Mesendoderm (in vitro differentiated cells): ENCODE measurements at regions not wholly inside any gene's neighbourhood (a gene's known extent, or its start where the extent isn't known, plus 50 kb on each side); places are given as distances from the start of the nearest gene placed in this dataset.
A peak's percentile ranks its signal among the peaks of the same experiment; 100 is the strongest.
"Not testable (repeated sequence)": the region's sequence is repeated elsewhere in the genome, so short reads cannot be mapped to it uniquely, and the experiment has no call there.

ENCODE experiments used
- DNase-seq: peaks from one replicate; pipeline ENCODE4 v3.0.0; 2013
- H2AK5ac ChIP-seq: 2 replicates; pipeline ENCODE4 v1.6.1; 2013; ENCODE audit warnings: low read length, inconsistent platforms
- H2BK120ac ChIP-seq: 2 replicates; pipeline ENCODE4 v1.6.1; 2013; ENCODE audit warnings: low read depth, mild to moderate bottlenecking, low read length, moderate library complexity, mixed read lengths
- H2BK15ac ChIP-seq: replicated peaks from 2 replicates; pipeline ENCODE4 v1.6.1; 2013; ENCODE audit warnings: low read depth, mild to moderate bottlenecking, moderate library complexity
- H2BK5ac ChIP-seq: 2 replicates; pipeline ENCODE4 v1.6.1; 2013; ENCODE audit warnings: low read length, inconsistent platforms
- H3K18ac ChIP-seq: 2 replicates; pipeline ENCODE4 v1.6.1; 2013; ENCODE audit warnings: mild to moderate bottlenecking, low read length, mixed read lengths
- H3K23ac ChIP-seq: one replicate; pipeline ENCODE4 v1.6.1; 2013; ENCODE audit warnings: low read length
- H3K27ac ChIP-seq: 2 replicates; pipeline ENCODE4 v1.5.1; 2013; ENCODE audit warnings: low read depth, mild to moderate bottlenecking, inconsistent platforms, low read length, moderate library complexity
- H3K27me3 ChIP-seq: 2 replicates; pipeline ENCODE4 v1.6.1; 2013; ENCODE audit warnings: low read length, control low read depth, mild to moderate bottlenecking, inconsistent platforms; ENCODE audit not compliant: insufficient read depth, poor library complexity
- H3K36me3 ChIP-seq: 2 replicates; pipeline ENCODE4 v1.6.1; 2013; ENCODE audit warnings: low read length, inconsistent platforms; ENCODE audit not compliant: control insufficient read depth, insufficient read depth
- H3K4ac ChIP-seq: one replicate; pipeline ENCODE4 v1.6.1; 2013; ENCODE audit warnings: low read depth, mild to moderate bottlenecking, low read length, moderate library complexity
- H3K4me1 ChIP-seq: 2 replicates; pipeline ENCODE4 v1.6.1; 2013; ENCODE audit warnings: low read depth, low read length, inconsistent platforms; ENCODE audit not compliant: control insufficient read depth
- H3K4me2 ChIP-seq: 2 replicates; pipeline ENCODE4 v1.6.1; 2013; ENCODE audit warnings: low read length
- H3K4me3 ChIP-seq: 2 replicates; pipeline ENCODE4 v1.5.1; 2013; ENCODE audit warnings: mild to moderate bottlenecking, low read length
- H3K56ac ChIP-seq: one replicate; pipeline ENCODE4 v1.6.1; 2013; ENCODE audit warnings: low read length
- H3K79me1 ChIP-seq: 2 replicates; pipeline ENCODE4 v1.6.1; 2013; ENCODE audit warnings: low read length, inconsistent platforms
- H3K79me2 ChIP-seq: 2 replicates; pipeline ENCODE4 v1.6.1; 2013; ENCODE audit warnings: mild to moderate bottlenecking, low read length; ENCODE audit not compliant: control insufficient read depth, insufficient read depth
- H3K9ac ChIP-seq: 2 replicates; pipeline ENCODE4 v1.6.1; 2013; ENCODE audit warnings: low read length, inconsistent platforms
- H4K5ac ChIP-seq: one replicate; pipeline ENCODE4 v1.6.1; 2013; ENCODE audit warnings: low read length
- H4K8ac ChIP-seq: one replicate; pipeline ENCODE4 v1.6.1; 2013; ENCODE audit warnings: low read depth, mild to moderate bottlenecking, control low read depth, low read length, moderate library complexity
- WGBS: extraction: QIAGEN DNeasy Blood & Tissue Kit; methylation state at CpG from one replicate; pipeline ENCODE4 v1.1.7; 2013; ENCODE audit warnings: low lambda C conversion rate, missing lambda C conversion rate; ENCODE audit not compliant: insufficient coverage; ENCODE audit errors: extremely low coverage; 5-methylcytosine and 5-hydroxymethylcytosine counted together

DNA sequence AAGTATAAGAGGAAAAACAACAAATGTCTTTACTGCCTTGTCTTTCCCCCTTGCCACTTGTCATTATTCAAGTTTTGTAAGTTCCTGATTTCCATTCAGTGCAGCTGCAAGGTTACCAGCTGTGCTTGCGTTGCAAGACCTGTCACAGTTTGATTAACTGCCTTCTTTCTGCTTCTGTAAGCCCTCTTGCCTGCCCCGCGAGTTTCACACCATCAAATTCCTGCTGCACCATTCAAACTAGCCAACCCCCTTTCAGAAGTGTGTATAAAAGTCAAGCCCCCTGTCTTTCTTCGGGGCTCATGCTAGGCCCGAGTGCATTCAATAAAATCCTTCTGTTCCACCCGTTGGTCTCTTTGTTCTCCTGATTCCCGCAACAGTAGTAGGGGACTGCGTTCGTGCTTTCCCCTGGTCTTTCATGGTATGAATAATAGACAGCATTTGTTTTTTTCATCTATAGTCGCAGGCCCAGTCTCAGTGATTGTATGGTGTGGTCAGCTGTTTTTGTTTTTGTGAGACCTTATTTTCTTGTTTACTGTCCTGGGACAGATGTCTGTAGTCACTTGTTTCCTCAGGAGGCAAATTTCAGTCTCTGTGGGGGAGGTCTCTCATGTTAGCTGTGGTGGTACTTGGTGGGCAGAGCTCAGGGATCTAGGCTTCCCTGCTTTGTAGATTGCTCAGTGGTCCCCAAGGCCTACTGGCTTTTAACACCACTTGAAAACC is 159.1 kb upstream of the NOTCH2NLA start:
- H3K4me1 ChIP-seq, H2BK5ac ChIP-seq, H3K79me2 ChIP-seq, H3K36me3 ChIP-seq, H3K4me3 ChIP-seq, H3K79me1 ChIP-seq, H3K4me2 ChIP-seq, H2BK120ac ChIP-seq, H4K8ac ChIP-seq, H3K27me3 ChIP-seq, H2AK5ac ChIP-seq, H3K18ac ChIP-seq, H2BK15ac ChIP-seq, H4K5ac ChIP-seq, H3K9ac ChIP-seq, H3K4ac ChIP-seq, H3K23ac ChIP-seq: not testable (repeated sequence)
- Histone ChIP-seq H3K27ac (peak overlapping the region; percentile 28), H3K56ac (peak overlapping the region; percentile 34)
- peak; percentile 65 for DNase-seq
- no CpG with 5 or more reads among the region's 10 CpGs for WGBS

DNA sequence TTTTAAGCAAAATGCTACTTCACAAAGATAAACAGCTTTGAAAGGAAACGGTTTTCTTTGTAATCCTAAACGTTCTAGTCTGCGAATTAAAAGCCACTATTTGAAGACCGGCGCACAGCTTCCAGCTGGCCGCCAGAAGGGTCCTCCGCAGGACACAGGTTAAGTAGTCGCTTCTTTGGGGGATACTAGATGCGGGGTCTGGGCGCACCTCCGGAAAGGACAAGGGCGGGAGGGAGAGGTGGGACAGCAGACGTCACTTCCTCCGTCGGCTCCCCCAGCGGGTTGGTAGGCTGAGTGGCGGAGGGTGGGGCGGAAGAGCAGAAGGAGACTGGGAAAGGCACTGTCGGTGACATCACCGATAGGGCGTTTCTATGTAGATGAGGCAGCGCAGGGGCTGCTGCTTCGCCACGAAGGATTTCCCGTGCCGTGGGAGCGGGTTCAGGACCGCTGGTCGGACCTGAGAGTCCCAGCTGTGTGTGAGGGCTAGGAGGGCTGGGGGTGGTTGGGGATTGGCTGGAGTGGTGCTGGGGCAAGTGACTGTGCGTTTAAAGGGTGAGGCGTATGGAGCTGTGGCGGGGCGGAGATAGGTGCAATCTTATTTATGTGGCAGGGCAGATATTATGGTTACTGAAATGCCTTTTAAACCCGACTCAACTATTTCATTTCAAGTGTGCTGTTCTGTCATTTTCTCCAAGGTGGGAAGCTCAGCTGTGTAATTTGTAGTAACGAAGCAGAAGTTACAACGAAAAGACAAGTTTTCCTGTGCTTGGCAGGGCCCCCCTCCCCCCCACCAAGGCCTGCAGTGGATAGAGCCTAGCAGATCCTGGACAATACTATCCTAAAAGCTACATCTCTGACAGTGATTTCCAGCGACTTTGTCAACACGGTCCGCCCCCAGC is 158.3 kb upstream of the NOTCH2NLA start:
- not testable (repeated sequence) for H2BK5ac ChIP-seq, H2BK15ac ChIP-seq, H3K79me2 ChIP-seq, H2BK120ac ChIP-seq, H4K5ac ChIP-seq, H2AK5ac ChIP-seq, H3K4me3 ChIP-seq, H3K23ac ChIP-seq, H3K4me1 ChIP-seq, H3K27me3 ChIP-seq, H3K4me2 ChIP-seq, H3K4ac ChIP-seq, H3K36me3 ChIP-seq, H3K27ac ChIP-seq, H3K18ac ChIP-seq, H3K79me1 ChIP-seq, H4K8ac ChIP-seq
- DNase-seq: peak; percentile 99
- Histone ChIP-seq H3K56ac (peak overlapping the region; percentile 78), H3K9ac (peak overlapping the region; percentile 57)
- no CpG with 5 or more reads among the region's 39 CpGs for WGBS

DNA sequence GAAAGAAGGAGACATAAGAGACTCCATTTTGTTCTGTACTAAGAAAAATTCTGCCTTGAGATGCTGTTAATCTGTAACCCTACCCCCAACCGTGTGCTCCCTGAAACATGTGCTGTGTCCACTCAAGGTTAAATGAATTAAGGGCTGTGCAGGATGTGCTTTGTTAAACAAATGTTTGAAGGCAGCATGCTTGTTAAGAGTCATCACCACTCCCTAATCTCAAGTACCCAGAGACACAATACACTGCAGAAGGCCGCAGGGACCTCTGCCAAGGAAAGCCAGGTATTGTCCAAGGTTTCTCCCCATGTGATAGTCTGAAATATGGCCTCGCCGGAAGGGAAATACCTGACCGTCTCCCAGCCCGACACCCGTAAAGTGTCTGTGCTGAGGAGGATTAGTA is 152.4 kb upstream of the NOTCH2NLA start:
- H3K79me1 ChIP-seq, H3K18ac ChIP-seq, H2AK5ac ChIP-seq, H3K27me3 ChIP-seq, H3K4me3 ChIP-seq, H3K23ac ChIP-seq, H3K4ac ChIP-seq, H3K56ac ChIP-seq, H3K4me1 ChIP-seq, H4K5ac ChIP-seq, H2BK15ac ChIP-seq, H4K8ac ChIP-seq, H2BK5ac ChIP-seq, H3K79me2 ChIP-seq, H3K36me3 ChIP-seq, H3K9ac ChIP-seq, H3K27ac ChIP-seq, H3K4me2 ChIP-seq, H2BK120ac ChIP-seq: not testable (repeated sequence)
- no CpG with 5 or more reads among the region's 7 CpGs for WGBS
- peak; percentile 14 for DNase-seq

DNA sequence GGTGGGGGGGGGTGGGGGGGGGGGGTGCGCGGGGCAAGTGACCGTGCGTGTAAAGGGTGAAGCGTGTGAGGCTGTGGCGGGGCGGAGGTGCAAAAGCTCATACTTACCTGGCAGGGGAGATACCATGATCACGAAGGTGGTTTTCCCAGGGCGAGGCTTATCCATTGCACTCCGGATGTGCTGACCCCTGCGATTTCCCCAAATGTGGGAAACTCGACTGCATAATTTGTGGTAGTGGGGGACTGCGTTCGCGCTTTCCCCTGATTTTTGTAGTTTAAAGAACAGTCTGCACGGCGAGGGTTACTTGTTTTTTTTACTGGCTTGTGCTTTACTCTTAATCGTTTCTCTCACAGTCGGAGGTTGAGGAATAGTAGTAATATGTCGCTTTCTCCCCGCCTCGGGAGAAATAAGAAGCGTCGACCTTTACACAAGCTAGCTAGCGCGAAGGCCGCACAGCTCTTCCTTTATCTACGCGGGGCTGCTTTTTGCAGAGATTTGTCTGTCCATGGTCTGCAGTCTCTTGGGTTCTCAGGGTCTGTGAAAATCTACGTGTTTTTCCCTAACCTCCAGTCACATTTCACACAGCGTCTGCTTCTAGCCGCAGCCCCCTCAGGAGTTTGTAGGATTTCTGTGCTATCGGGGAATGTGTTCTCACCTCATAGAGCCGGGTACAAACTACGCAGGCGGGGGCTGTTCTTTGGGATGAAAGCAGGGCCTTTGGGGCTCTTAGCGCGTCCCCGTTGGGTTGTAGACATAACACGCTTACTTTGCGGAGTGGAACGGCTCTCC is 148.1 kb upstream of the NOTCH2NLA start:
- H3K36me3 ChIP-seq, H3K79me1 ChIP-seq, H3K4ac ChIP-seq, H4K5ac ChIP-seq, H2AK5ac ChIP-seq, H3K4me3 ChIP-seq, H2BK5ac ChIP-seq, H4K8ac ChIP-seq, H3K4me1 ChIP-seq, H2BK120ac ChIP-seq, H3K23ac ChIP-seq, H3K27me3 ChIP-seq, H3K18ac ChIP-seq, H2BK15ac ChIP-seq, H3K79me2 ChIP-seq: not testable (repeated sequence)
- Histone ChIP-seq H3K27ac (peak overlapping the region; percentile 89), H3K9ac (peak overlapping the region; percentile 66), H3K4me2 (peak overlapping the region; percentile 40), H3K56ac (peak overlapping the region; percentile 81)
- no CpG with 5 or more reads among the region's 42 CpGs for WGBS
- DNase-seq: peak; percentile 100

DNA sequence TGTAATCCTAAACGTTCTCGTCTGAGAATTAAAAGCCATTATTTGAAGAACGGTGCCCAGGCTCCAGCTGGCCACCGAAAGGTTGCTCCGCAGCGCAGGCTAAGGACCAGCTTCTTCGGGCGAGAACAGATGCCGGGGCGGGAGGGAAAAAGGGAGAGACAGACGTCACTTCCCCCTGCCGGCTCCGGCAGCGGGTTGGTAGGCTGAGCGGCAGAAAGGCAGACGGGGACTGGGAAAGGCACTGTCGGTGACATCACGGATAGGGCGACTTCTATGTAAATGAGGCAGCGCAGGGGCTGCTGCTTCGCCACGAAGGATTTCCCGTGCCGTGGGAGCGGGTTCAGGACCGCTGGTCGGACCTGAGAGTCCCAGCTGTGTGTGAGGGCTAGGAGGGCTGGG is 147.5 kb upstream of the NOTCH2NLA start:
- H2BK15ac ChIP-seq, H3K27me3 ChIP-seq, H3K79me1 ChIP-seq: not testable (repeated sequence)

More for the DNA sequence above, 147.5 kb upstream of the NOTCH2NLA start:
- not testable (repeated sequence) for H4K5ac ChIP-seq, H3K9ac ChIP-seq, H2AK5ac ChIP-seq, H3K79me2 ChIP-seq, H3K56ac ChIP-seq, H3K18ac ChIP-seq, H3K23ac ChIP-seq, H3K4ac ChIP-seq, H4K8ac ChIP-seq, H2BK5ac ChIP-seq, H3K36me3 ChIP-seq, H3K4me3 ChIP-seq, H3K4me1 ChIP-seq, H3K4me2 ChIP-seq, H3K27ac ChIP-seq, H2BK120ac ChIP-seq
- peak; percentile 85 for DNase-seq
- WGBS: no CpG with 5 or more reads among the region's 27 CpGs
